ENCODE measurements at regions not wholly inside any gene's neighbourhood (a gene's known extent, or its start where the extent isn't known, plus 50 kb on each side); places are given as distances from the start of the nearest gene placed in this dataset.
A peak's percentile ranks its signal among the peaks of the same experiment; 100 is the strongest.

GRCh38 chr2:7988440-7988839 lies 693.4 kb upstream of the ID2 start:
- H3K4me2 ChIP-seq (ENCODE audit: low read depth, low read length, poor library complexity, severe bottlenecking): no peak overlapping the region
- no peak for DNase-seq
- H3K9me2 ChIP-seq (replicated peaks; ENCODE audit: insufficient read depth, low read length): no peaks in the 10 kb centered on the region
- H3K9ac ChIP-seq (ENCODE audit: low read length): no peak overlapping the region
- H3K9me3 ChIP-seq (ENCODE audit: low read length): no peaks in the 10 kb centered on the region
- H3K27ac ChIP-seq (ENCODE audit: low read length): no peak overlapping the region
- no peaks in the 10 kb centered on the region for H3K4me1 ChIP-seq (ENCODE audit: low read length)
- no peaks in the 10 kb centered on the region for H3K36me3 ChIP-seq (ENCODE audit: insufficient read depth, low read length)
- no peaks in the 10 kb centered on the region for H4K20me1 ChIP-seq (ENCODE audit: insufficient read depth, low read depth, low read length)
- H2AFZ ChIP-seq (ENCODE audit: low read length): no peak overlapping the region
- no peak overlapping the region for H3K4me3 ChIP-seq (ENCODE audit: low read length)
- no peaks in the 10 kb centered on the region for H3K27me3 ChIP-seq (ENCODE audit: low read length)
- no peaks in the 10 kb centered on the region for H3K79me2 ChIP-seq (ENCODE audit: low read length)

- Histone ChIP-seq H3K4me3 (ENCODE audit: low read length) (no peak overlapping the region), H3K4me2 (ENCODE audit: low read depth, low read length, poor library complexity, severe bottlenecking) (no peak overlapping the region), H3K4me1 (ENCODE audit: low read length) (no peaks in the 10 kb centered on the region), H3K79me2 (ENCODE audit: low read length) (no peaks in the 10 kb centered on the region), H3K9ac (ENCODE audit: low read length) (no peak overlapping the region), H3K9me2 (replicated peaks; ENCODE audit: insufficient read depth, low read length) (no peaks in the 10 kb centered on the region), H3K27ac (ENCODE audit: low read length) (no peak overlapping the region), H3K27me3 (ENCODE audit: low read length) (no peaks in the 10 kb centered on the region), H4K20me1 (ENCODE audit: insufficient read depth, low read depth, low read length) (no peaks in the 10 kb centered on the region), H3K36me3 (ENCODE audit: insufficient read depth, low read length) (no peaks in the 10 kb centered on the region), H2AFZ (ENCODE audit: low read length) (no peak overlapping the region), H3K9me3 (ENCODE audit: low read length) (no peaks in the 10 kb centered on the region)
- no peak for DNase-seq
Observed at GRCh38 chr2:7989823-7990222, 692.0 kb upstream of the ID2 start.

- Histone ChIP-seq H3K36me3 (ENCODE audit: insufficient read depth, low read length) (no peaks in the 10 kb centered on the region), H3K9me2 (replicated peaks; ENCODE audit: insufficient read depth, low read length) (no peaks in the 10 kb centered on the region), H3K4me2 (ENCODE audit: low read depth, low read length, poor library complexity, severe bottlenecking) (no peak overlapping the region), H3K9ac (ENCODE audit: low read length) (no peak overlapping the region), H3K27me3 (ENCODE audit: low read length) (no peaks in the 10 kb centered on the region), H2AFZ (ENCODE audit: low read length) (no peak overlapping the region), H3K4me3 (ENCODE audit: low read length) (no peak overlapping the region), H4K20me1 (ENCODE audit: insufficient read depth, low read depth, low read length) (no peaks in the 10 kb centered on the region), H3K9me3 (ENCODE audit: low read length) (no peaks in the 10 kb centered on the region), H3K27ac (ENCODE audit: low read length) (no peak overlapping the region), H3K79me2 (ENCODE audit: low read length) (no peaks in the 10 kb centered on the region), H3K4me1 (ENCODE audit: low read length) (no peaks in the 10 kb centered on the region)
- no peak for DNase-seq
Observed at GRCh38 chr2:7992612-7993602, 688.9 kb upstream of the ID2 start.

- Histone ChIP-seq H3K79me2 (ENCODE audit: low read length) (no peaks in the 10 kb centered on the region), H3K4me1 (ENCODE audit: low read length) (no peaks in the 10 kb centered on the region), H3K36me3 (ENCODE audit: insufficient read depth, low read length) (no peaks in the 10 kb centered on the region), H2AFZ (ENCODE audit: low read length) (no peak overlapping the region), H3K9me3 (ENCODE audit: low read length) (no peaks in the 10 kb centered on the region), H3K4me2 (ENCODE audit: low read depth, low read length, poor library complexity, severe bottlenecking) (no peak overlapping the region), H3K9ac (ENCODE audit: low read length) (no peak overlapping the region), H3K4me3 (ENCODE audit: low read length) (no peak overlapping the region), H4K20me1 (ENCODE audit: insufficient read depth, low read depth, low read length) (no peaks in the 10 kb centered on the region), H3K9me2 (replicated peaks; ENCODE audit: insufficient read depth, low read length) (no peaks in the 10 kb centered on the region), H3K27ac (ENCODE audit: low read length) (no peak overlapping the region), H3K27me3 (ENCODE audit: low read length) (no peaks in the 10 kb centered on the region)
- DNase-seq: no peak
Observed at GRCh38 chr2:7994397-7994951, 687.4 kb upstream of the ID2 start.

- H3K27me3 ChIP-seq (ENCODE audit: low read length): no peaks in the 10 kb centered on the region
- H3K4me3 ChIP-seq (ENCODE audit: low read length): no peak overlapping the region
- H3K9me3 ChIP-seq (ENCODE audit: low read length): no peaks in the 10 kb centered on the region
- H3K79me2 ChIP-seq (ENCODE audit: low read length): no peaks in the 10 kb centered on the region
- no peak overlapping the region for H3K4me2 ChIP-seq (ENCODE audit: low read depth, low read length, poor library complexity, severe bottlenecking)
- no peaks in the 10 kb centered on the region for H3K9me2 ChIP-seq (replicated peaks; ENCODE audit: insufficient read depth, low read length)
- H3K4me1 ChIP-seq (ENCODE audit: low read length): no peaks in the 10 kb centered on the region
- no peaks in the 10 kb centered on the region for H4K20me1 ChIP-seq (ENCODE audit: insufficient read depth, low read depth, low read length)
- H3K9ac ChIP-seq (ENCODE audit: low read length): no peak overlapping the region
- no peak overlapping the region for H3K27ac ChIP-seq (ENCODE audit: low read length)
- no peak for DNase-seq
- no peak overlapping the region for H2AFZ ChIP-seq (ENCODE audit: low read length)
- no peaks in the 10 kb centered on the region for H3K36me3 ChIP-seq (ENCODE audit: insufficient read depth, low read length)
Observed at GRCh38 chr2:7997279-7997678, 684.6 kb upstream of the ID2 start.

- Histone ChIP-seq H3K79me2 (ENCODE audit: low read length) (no peaks in the 10 kb centered on the region), H3K27ac (ENCODE audit: low read length) (no peak overlapping the region), H3K27me3 (ENCODE audit: low read length) (no peaks in the 10 kb centered on the region), H3K4me3 (ENCODE audit: low read length) (no peak overlapping the region), H3K9me2 (replicated peaks; ENCODE audit: insufficient read depth, low read length) (no peaks in the 10 kb centered on the region), H3K4me1 (ENCODE audit: low read length) (peaks cover 15% of the 10 kb centered on the region), H2AFZ (ENCODE audit: low read length) (no peak overlapping the region), H3K9me3 (ENCODE audit: low read length) (no peaks in the 10 kb centered on the region), H3K4me2 (ENCODE audit: low read depth, low read length, poor library complexity, severe bottlenecking) (no peak overlapping the region), H3K36me3 (ENCODE audit: insufficient read depth, low read length) (no peaks in the 10 kb centered on the region), H3K9ac (ENCODE audit: low read length) (no peak overlapping the region), H4K20me1 (ENCODE audit: insufficient read depth, low read depth, low read length) (no peaks in the 10 kb centered on the region)
- DNase-seq: no peak
Observed at GRCh38 chr2:7999683-8000476, 682.0 kb upstream of the ID2 start.

- no peak overlapping the region for H3K9ac ChIP-seq (ENCODE audit: low read length)
- no peaks in the 10 kb centered on the region for H3K9me2 ChIP-seq (replicated peaks; ENCODE audit: insufficient read depth, low read length)
- no peaks in the 10 kb centered on the region for H3K36me3 ChIP-seq (ENCODE audit: insufficient read depth, low read length)
- no peak overlapping the region for H2AFZ ChIP-seq (ENCODE audit: low read length)
- no peaks in the 10 kb centered on the region for H3K9me3 ChIP-seq (ENCODE audit: low read length)
- H3K4me1 ChIP-seq (ENCODE audit: low read length): peaks cover 15% of the 10 kb centered on the region
- H3K27me3 ChIP-seq (ENCODE audit: low read length): no peaks in the 10 kb centered on the region
- no peaks in the 10 kb centered on the region for H3K79me2 ChIP-seq (ENCODE audit: low read length)
- no peak overlapping the region for H3K4me2 ChIP-seq (ENCODE audit: low read depth, low read length, poor library complexity, severe bottlenecking)
- H3K27ac ChIP-seq (ENCODE audit: low read length): no peak overlapping the region
- H3K4me3 ChIP-seq (ENCODE audit: low read length): no peak overlapping the region
- no peaks in the 10 kb centered on the region for H4K20me1 ChIP-seq (ENCODE audit: insufficient read depth, low read depth, low read length)
- peak; percentile 66 for DNase-seq
Observed at GRCh38 chr2:8000870-8001269, 681.0 kb upstream of the ID2 start.

- no peaks in the 10 kb centered on the region for H3K36me3 ChIP-seq (ENCODE audit: insufficient read depth, low read length)
- H3K4me3 ChIP-seq (ENCODE audit: low read length): no peak overlapping the region
- H3K4me1 ChIP-seq (ENCODE audit: low read length): peaks cover 15% of the 10 kb centered on the region
- H3K9me2 ChIP-seq (replicated peaks; ENCODE audit: insufficient read depth, low read length): no peaks in the 10 kb centered on the region
- no peak overlapping the region for H3K27ac ChIP-seq (ENCODE audit: low read length)
- DNase-seq: no peak
- H3K79me2 ChIP-seq (ENCODE audit: low read length): no peaks in the 10 kb centered on the region
- H3K9ac ChIP-seq (ENCODE audit: low read length): no peak overlapping the region
- no peaks in the 10 kb centered on the region for H3K27me3 ChIP-seq (ENCODE audit: low read length)
- no peaks in the 10 kb centered on the region for H4K20me1 ChIP-seq (ENCODE audit: insufficient read depth, low read depth, low read length)
- H3K4me2 ChIP-seq (ENCODE audit: low read depth, low read length, poor library complexity, severe bottlenecking): no peak overlapping the region
- no peaks in the 10 kb centered on the region for H3K9me3 ChIP-seq (ENCODE audit: low read length)
- H2AFZ ChIP-seq (ENCODE audit: low read length): no peak overlapping the region
Observed at GRCh38 chr2:8002765-8003393, 679.0 kb upstream of the ID2 start.

Data from Karpas-422 (cell line).